Progenitor cell of endocrine pancreas (in vitro differentiated cells): ENCODE measurements at regions not wholly inside any gene's neighbourhood (a gene's known extent, or its start where the extent isn't known, plus 50 kb on each side); places are given as distances from the start of the nearest gene placed in this dataset.

ENCODE experiments used
- DNase-seq: peaks from one replicate; pipeline ENCODE4 v3.0.0; 2021; ENCODE audit warnings: low spot score; ENCODE audit not compliant: unreplicated experiment
- H3K27ac Mint-ChIP-seq: 2 replicates; pipeline ENCODE4 v1.8.0; 2021; ENCODE audit warnings: mild to moderate bottlenecking, moderate library complexity, mixed read lengths
- H3K27me3 Mint-ChIP-seq: 2 replicates; pipeline ENCODE4 v1.8.0; 2021; ENCODE audit warnings: mixed read lengths
- H3K36me3 Mint-ChIP-seq: 2 replicates; pipeline ENCODE4 v1.8.0; 2022; ENCODE audit warnings: mixed read lengths; ENCODE audit not compliant: insufficient read depth
- H3K4me1 Mint-ChIP-seq: 2 replicates; pipeline ENCODE4 v1.8.0; 2021; ENCODE audit warnings: low read depth, mixed read lengths
- H3K4me3 Mint-ChIP-seq: 2 replicates; pipeline ENCODE4 v1.8.0; 2021; ENCODE audit warnings: low read depth, mild to moderate bottlenecking, moderate library complexity, mixed read lengths
- H3K9me3 Mint-ChIP-seq: 2 replicates; pipeline ENCODE4 v1.8.0; 2021; ENCODE audit warnings: low read depth, mixed read lengths
- TF ChIP-seq, protein P1 (sequence below): fragments of 200-600 bp; sonication (generic); IDR thresholded peaks from one replicate; pipeline ENCODE4 v1.5.0; 2021; ENCODE audit warnings: antibody characterized with exemption, mild to moderate bottlenecking; ENCODE audit not compliant: unreplicated experiment

GRCh38 chr5:29185558-29185957 is 2007.9 kb upstream of the CDH6 start:
- DNase-seq, result no peak
- Mint-ChIP-seq H3K9me3 (peaks cover 19% of the 10 kb centered on the region), H3K27me3 (no peaks in the 10 kb centered on the region), H3K4me1 (no peaks in the 10 kb centered on the region), H3K4me3 (no peak overlapping the region), H3K36me3 (no peaks in the 10 kb centered on the region), H3K27ac (no peak overlapping the region)
- TF ChIP-seq, protein P1, sequence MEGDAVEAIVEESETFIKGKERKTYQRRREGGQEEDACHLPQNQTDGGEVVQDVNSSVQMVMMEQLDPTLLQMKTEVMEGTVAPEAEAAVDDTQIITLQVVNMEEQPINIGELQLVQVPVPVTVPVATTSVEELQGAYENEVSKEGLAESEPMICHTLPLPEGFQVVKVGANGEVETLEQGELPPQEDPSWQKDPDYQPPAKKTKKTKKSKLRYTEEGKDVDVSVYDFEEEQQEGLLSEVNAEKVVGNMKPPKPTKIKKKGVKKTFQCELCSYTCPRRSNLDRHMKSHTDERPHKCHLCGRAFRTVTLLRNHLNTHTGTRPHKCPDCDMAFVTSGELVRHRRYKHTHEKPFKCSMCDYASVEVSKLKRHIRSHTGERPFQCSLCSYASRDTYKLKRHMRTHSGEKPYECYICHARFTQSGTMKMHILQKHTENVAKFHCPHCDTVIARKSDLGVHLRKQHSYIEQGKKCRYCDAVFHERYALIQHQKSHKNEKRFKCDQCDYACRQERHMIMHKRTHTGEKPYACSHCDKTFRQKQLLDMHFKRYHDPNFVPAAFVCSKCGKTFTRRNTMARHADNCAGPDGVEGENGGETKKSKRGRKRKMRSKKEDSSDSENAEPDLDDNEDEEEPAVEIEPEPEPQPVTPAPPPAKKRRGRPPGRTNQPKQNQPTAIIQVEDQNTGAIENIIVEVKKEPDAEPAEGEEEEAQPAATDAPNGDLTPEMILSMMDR, result no peak

- no peaks in the 10 kb centered on the region for H3K27me3 Mint-ChIP-seq
- no peak for DNase-seq
- TF ChIP-seq, protein P1, result no peak
- no peak overlapping the region for H3K27ac Mint-ChIP-seq
- no peak overlapping the region for H3K4me3 Mint-ChIP-seq
- no peaks in the 10 kb centered on the region for H3K4me1 Mint-ChIP-seq
- no peaks in the 10 kb centered on the region for H3K36me3 Mint-ChIP-seq
- H3K9me3 Mint-ChIP-seq, result no peaks in the 10 kb centered on the region
Measured at GRCh38 chr5:29175774-29176173, 2017.7 kb upstream of the CDH6 start.

- H3K9me3 Mint-ChIP-seq, result no peaks in the 10 kb centered on the region
- no peaks in the 10 kb centered on the region for H3K27me3 Mint-ChIP-seq
- DNase-seq, result no peak
- H3K27ac Mint-ChIP-seq, result no peak overlapping the region
- TF ChIP-seq, protein P1, result no peak
- no peak overlapping the region for H3K4me3 Mint-ChIP-seq
- H3K4me1 Mint-ChIP-seq, result peaks cover 2% of the 10 kb centered on the region
- H3K36me3 Mint-ChIP-seq, result no peaks in the 10 kb centered on the region
Measured at GRCh38 chr5:29170599-29170998, 2022.9 kb upstream of the CDH6 start.

GRCh38 chr5:29169886-29170285 is 2023.6 kb upstream of the CDH6 start:
- Mint-ChIP-seq H3K27me3 (no peaks in the 10 kb centered on the region), H3K4me3 (no peak overlapping the region), H3K9me3 (no peaks in the 10 kb centered on the region), H3K4me1 (peaks cover 2% of the 10 kb centered on the region), H3K36me3 (no peaks in the 10 kb centered on the region), H3K27ac (no peak overlapping the region)
- DNase-seq, result no peak
- TF ChIP-seq, protein P1, result no peak

DNA sequence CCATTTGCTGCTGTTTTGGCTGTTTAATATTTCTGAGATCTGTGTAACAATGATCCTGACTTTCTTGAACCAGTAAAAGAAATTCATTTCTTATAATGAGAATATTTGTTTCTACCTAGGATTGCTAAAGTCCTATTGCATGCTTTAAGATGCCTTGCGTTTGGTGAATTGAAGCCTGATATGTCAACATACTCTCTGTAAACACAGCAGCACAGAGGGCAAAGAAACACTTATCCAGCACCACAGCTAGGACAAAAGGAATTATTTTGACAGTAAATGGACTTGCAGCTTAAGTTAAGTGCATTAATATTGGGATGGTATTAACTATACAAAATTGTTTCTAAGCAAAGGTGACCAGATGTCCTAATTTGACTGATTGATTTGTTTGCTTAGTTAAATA is 2031.2 kb upstream of the CDH6 start:
- peaks cover 25% of the 10 kb centered on the region for H3K4me1 Mint-ChIP-seq
- DNase-seq, result no peak
- no peak overlapping the region for H3K4me3 Mint-ChIP-seq
- H3K27ac Mint-ChIP-seq, result peak overlapping the region; percentile 15
- no peaks in the 10 kb centered on the region for H3K27me3 Mint-ChIP-seq
- TF ChIP-seq, protein P1, result no peak
- no peaks in the 10 kb centered on the region for H3K9me3 Mint-ChIP-seq
- H3K36me3 Mint-ChIP-seq, result no peaks in the 10 kb centered on the region
